NCI-H187 (cell line): ENCODE measurements at regions not wholly inside any gene's neighbourhood (a gene's known extent, or its start where the extent isn't known, plus 50 kb on each side); places are given as distances from the start of the nearest gene placed in this dataset.
"Not testable (repeated sequence)": the region's sequence is repeated elsewhere in the genome, so short reads cannot be mapped to it uniquely, and the experiment has no call there.

Experiments
- DNase-seq, 2 experiments: peaks; one replicate each; lab custom pipeline; 2025; lab: John Stamatoyannopoulos, UW

- DNase-seq = no peak
Measured at GRCh38 chr21:15119486-15119885, 54.7 kb upstream of the NRIP1 start.

- DNase-seq = no peak
Measured at GRCh38 chr21:15121097-15121654, 56.4 kb upstream of the NRIP1 start.

GRCh38 chr21:15121655-15122120 is 56.9 kb upstream of the NRIP1 start:
- DNase-seq = no peak

- DNase-seq = no peak
Measured at GRCh38 chr21:15122241-15122640, 57.4 kb upstream of the NRIP1 start.

GRCh38 chr21:15124731-15125130 is 59.9 kb upstream of the NRIP1 start:
- DNase-seq = no peak

GRCh38 chr21:15126948-15127347 is 62.1 kb upstream of the NRIP1 start:
- no peak for DNase-seq

- no peak for DNase-seq
Measured at GRCh38 chr21:15127437-15127836, 62.6 kb upstream of the NRIP1 start.

GRCh38 chr21:15128267-15128666 is 63.5 kb upstream of the NRIP1 start:
- DNase-seq = no peak

GRCh38 chr21:15128714-15129113 is 63.9 kb upstream of the NRIP1 start:
- not testable (repeated sequence) for DNase-seq

GRCh38 chr21:15130326-15130725 is 65.5 kb upstream of the NRIP1 start:
- DNase-seq = no peak

- no peak for DNase-seq
Measured at GRCh38 chr21:15130751-15131150, 66.0 kb upstream of the NRIP1 start.

- no peak for DNase-seq
Measured at GRCh38 chr21:15132781-15133180, 68.0 kb upstream of the NRIP1 start.

GRCh38 chr21:15134701-15135470 is 70.1 kb upstream of the NRIP1 start:
- DNase-seq = no peak

- no peak for DNase-seq
Measured at GRCh38 chr21:15135867-15136629, 71.2 kb upstream of the NRIP1 start.

GRCh38 chr21:15138490-15138889 is 73.7 kb upstream of the NRIP1 start:
- no peak for DNase-seq

GRCh38 chr21:15139898-15140297 is 75.1 kb upstream of the NRIP1 start:
- DNase-seq = no peak

GRCh38 chr21:15140321-15141019 is 75.7 kb upstream of the NRIP1 start:
- no peak for DNase-seq

GRCh38 chr21:15141261-15141970 is 76.6 kb upstream of the NRIP1 start:
- no peak for DNase-seq

GRCh38 chr21:15144026-15144425 is 79.2 kb upstream of the NRIP1 start:
- no peak for DNase-seq

- no peak for DNase-seq
Measured at GRCh38 chr21:15148437-15148836, 83.6 kb upstream of the NRIP1 start.

GRCh38 chr21:15149600-15150224 is 84.9 kb upstream of the NRIP1 start:
- DNase-seq = no peak
